OCI-LY7 (cell line): ENCODE measurements at regions not wholly inside any gene's neighbourhood (a gene's known extent, or its start where the extent isn't known, plus 50 kb on each side); places are given as distances from the start of the nearest gene placed in this dataset.

Experiments
- EZH2phosphoT487 ChIP-seq: fragments of 200-600 bp; sonication (generic); IDR thresholded peaks from 2 replicates; pipeline ENCODE4 v1.6.1; 2018; ENCODE audit warnings: low read depth, borderline replicate concordance, mild to moderate bottlenecking, mixed run types, antibody characterized with exemption, low read length, moderate library complexity, mixed read lengths
- TF ChIP-seq, protein P1 (sequence below): fragments of 200-600 bp; sonication (generic); conservative IDR thresholded peaks from 2 replicates; pipeline ENCODE4 v1.5.1; 2014; ENCODE audit warnings: mild to moderate bottlenecking, antibody characterized with exemption, low read length, moderate library complexity, mixed read lengths

- TF ChIP-seq, protein P1, sequence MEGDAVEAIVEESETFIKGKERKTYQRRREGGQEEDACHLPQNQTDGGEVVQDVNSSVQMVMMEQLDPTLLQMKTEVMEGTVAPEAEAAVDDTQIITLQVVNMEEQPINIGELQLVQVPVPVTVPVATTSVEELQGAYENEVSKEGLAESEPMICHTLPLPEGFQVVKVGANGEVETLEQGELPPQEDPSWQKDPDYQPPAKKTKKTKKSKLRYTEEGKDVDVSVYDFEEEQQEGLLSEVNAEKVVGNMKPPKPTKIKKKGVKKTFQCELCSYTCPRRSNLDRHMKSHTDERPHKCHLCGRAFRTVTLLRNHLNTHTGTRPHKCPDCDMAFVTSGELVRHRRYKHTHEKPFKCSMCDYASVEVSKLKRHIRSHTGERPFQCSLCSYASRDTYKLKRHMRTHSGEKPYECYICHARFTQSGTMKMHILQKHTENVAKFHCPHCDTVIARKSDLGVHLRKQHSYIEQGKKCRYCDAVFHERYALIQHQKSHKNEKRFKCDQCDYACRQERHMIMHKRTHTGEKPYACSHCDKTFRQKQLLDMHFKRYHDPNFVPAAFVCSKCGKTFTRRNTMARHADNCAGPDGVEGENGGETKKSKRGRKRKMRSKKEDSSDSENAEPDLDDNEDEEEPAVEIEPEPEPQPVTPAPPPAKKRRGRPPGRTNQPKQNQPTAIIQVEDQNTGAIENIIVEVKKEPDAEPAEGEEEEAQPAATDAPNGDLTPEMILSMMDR: no peak
- no peak for TF ChIP-seq EZH2phosphoT487
Observed at GRCh38 chrY:7447881-7448516, 536.4 kb upstream of the AMELY start.
